ENCODE measurements at regions not wholly inside any gene's neighbourhood (a gene's known extent, or its start where the extent isn't known, plus 50 kb on each side); places are given as distances from the start of the nearest gene placed in this dataset.

- intact Hi-C loops (cut with micrococcal nuclease; ENCODE audit: unreplicated experiment) = no loop called here
- H3K27ac ChIP-seq (ENCODE audit: low read depth, low read length, poor library complexity, severe bottlenecking) = no peak overlapping the region
- no peaks in the 10 kb centered on the region for H3K36me3 ChIP-seq (ENCODE audit: insufficient read depth, low read length, poor library complexity, severe bottlenecking)
- H3K4me3 ChIP-seq (ENCODE audit: low read depth, low read length, poor library complexity, severe bottlenecking) = no peak overlapping the region
- TF ChIP-seq EZH2 (IDR thresholded peaks at IDR 0.05; ENCODE audit: borderline replicate concordance, low read depth, low read length, poor library complexity, severe bottlenecking) = no peak
- TF ChIP-seq, protein P1, sequence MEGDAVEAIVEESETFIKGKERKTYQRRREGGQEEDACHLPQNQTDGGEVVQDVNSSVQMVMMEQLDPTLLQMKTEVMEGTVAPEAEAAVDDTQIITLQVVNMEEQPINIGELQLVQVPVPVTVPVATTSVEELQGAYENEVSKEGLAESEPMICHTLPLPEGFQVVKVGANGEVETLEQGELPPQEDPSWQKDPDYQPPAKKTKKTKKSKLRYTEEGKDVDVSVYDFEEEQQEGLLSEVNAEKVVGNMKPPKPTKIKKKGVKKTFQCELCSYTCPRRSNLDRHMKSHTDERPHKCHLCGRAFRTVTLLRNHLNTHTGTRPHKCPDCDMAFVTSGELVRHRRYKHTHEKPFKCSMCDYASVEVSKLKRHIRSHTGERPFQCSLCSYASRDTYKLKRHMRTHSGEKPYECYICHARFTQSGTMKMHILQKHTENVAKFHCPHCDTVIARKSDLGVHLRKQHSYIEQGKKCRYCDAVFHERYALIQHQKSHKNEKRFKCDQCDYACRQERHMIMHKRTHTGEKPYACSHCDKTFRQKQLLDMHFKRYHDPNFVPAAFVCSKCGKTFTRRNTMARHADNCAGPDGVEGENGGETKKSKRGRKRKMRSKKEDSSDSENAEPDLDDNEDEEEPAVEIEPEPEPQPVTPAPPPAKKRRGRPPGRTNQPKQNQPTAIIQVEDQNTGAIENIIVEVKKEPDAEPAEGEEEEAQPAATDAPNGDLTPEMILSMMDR (conservative IDR thresholded peaks at IDR 0.05; ENCODE audit: low read depth, low read length) = no peak
- CTCF ChIA-PET = no interaction called here
- no peak for DNase-seq (ENCODE audit: low spot score)
- H3K9me3 ChIP-seq (ENCODE audit: low read depth, low read length, poor library complexity, severe bottlenecking) = no peaks in the 10 kb centered on the region
- H3K4me1 ChIP-seq (ENCODE audit: insufficient read depth, low read length, poor library complexity, severe bottlenecking) = no peaks in the 10 kb centered on the region
- POLR2A ChIA-PET (ENCODE audit: low non-redundant PET) = no interaction called here
- H3K27me3 ChIP-seq (replicated peaks; ENCODE audit: insufficient read depth, low read depth, low read length, poor library complexity) = no peaks in the 10 kb centered on the region
- no TSS peak for BruUV-seq (replicated peaks)
Observed at GRCh38 chr14:51563560-51563959, 88.2 kb upstream of the FRMD6 start.

DNA sequence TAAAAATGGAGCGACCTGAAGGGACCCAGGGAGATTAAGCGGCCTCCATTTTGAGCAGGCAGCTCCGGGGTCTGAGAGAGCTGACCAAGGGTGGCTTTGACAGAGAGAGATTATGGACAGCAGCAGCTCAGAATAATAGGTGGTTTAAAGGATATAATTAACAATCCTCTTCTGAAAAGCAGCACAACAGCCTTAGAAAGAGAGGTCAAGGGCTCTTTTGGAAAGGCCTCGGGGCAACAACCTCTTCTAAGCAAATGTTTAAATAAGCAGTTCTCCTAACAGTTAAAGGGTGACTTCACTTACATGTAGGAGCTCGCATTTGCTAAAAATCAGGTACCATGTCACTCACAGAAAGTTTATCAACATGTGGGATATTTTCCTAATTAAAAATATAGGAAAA, 87.2 kb upstream of the FRMD6 start:
- BruUV-seq (replicated peaks) = no TSS peak
- TF ChIP-seq EZH2 (IDR thresholded peaks at IDR 0.05; ENCODE audit: borderline replicate concordance, low read depth, low read length, poor library complexity, severe bottlenecking) = no peak
- TF ChIP-seq, protein P1 (conservative IDR thresholded peaks at IDR 0.05; ENCODE audit: low read depth, low read length) = no peak
- Histone ChIP-seq H3K27ac (ENCODE audit: low read depth, low read length, poor library complexity, severe bottlenecking) (no peak overlapping the region), H3K9me3 (ENCODE audit: low read depth, low read length, poor library complexity, severe bottlenecking) (no peaks in the 10 kb centered on the region), H3K36me3 (ENCODE audit: insufficient read depth, low read length, poor library complexity, severe bottlenecking) (no peaks in the 10 kb centered on the region), H3K27me3 (replicated peaks; ENCODE audit: insufficient read depth, low read depth, low read length, poor library complexity) (no peaks in the 10 kb centered on the region), H3K4me3 (ENCODE audit: low read depth, low read length, poor library complexity, severe bottlenecking) (no peak overlapping the region), H3K4me1 (ENCODE audit: insufficient read depth, low read length, poor library complexity, severe bottlenecking) (no peaks in the 10 kb centered on the region)
- intact Hi-C loops (cut with micrococcal nuclease; ENCODE audit: unreplicated experiment) = no loop called here
- DNase-seq (ENCODE audit: low spot score) = no peak
- CTCF ChIA-PET = no interaction called here
- POLR2A ChIA-PET (ENCODE audit: low non-redundant PET) = no interaction called here

DNA sequence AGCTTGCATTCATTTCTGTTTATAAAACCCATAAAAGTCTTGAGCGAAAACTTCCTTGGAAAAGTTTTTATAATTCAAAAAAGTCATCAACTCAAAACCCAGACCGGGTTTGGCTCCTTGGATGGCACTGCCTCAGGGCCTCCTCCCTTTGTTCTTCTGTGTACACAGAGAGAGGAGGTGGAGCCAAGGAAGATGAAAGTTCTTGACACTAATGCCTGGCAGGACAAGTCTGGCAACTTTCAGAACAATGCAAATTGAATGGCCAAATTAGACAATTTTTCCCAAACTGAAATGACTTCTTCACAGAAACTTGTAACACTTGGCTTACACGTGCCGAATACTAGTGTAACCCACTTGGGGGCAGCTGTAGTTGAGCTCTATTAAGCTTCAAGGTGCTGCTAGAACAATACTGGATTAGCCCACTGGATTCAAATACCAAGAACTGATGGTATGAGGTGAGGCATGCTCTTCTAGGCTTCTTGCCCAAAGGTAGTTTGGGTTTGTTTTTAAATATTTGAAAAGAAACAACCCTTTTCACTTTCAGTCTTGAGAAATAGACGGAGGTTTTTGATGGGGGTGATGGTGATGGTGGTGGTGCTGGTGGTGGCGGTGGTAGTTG, 86.6 kb upstream of the FRMD6 start:
- ChIA-PET CTCF (no interaction called here), POLR2A (ENCODE audit: low non-redundant PET) (no interaction called here)
- Histone ChIP-seq H3K9me3 (ENCODE audit: low read depth, low read length, poor library complexity, severe bottlenecking) (no peaks in the 10 kb centered on the region), H3K27me3 (replicated peaks; ENCODE audit: insufficient read depth, low read depth, low read length, poor library complexity) (no peaks in the 10 kb centered on the region), H3K4me3 (ENCODE audit: low read depth, low read length, poor library complexity, severe bottlenecking) (no peak overlapping the region), H3K27ac (ENCODE audit: low read depth, low read length, poor library complexity, severe bottlenecking) (no peak overlapping the region), H3K36me3 (ENCODE audit: insufficient read depth, low read length, poor library complexity, severe bottlenecking) (no peaks in the 10 kb centered on the region), H3K4me1 (ENCODE audit: insufficient read depth, low read length, poor library complexity, severe bottlenecking) (no peaks in the 10 kb centered on the region)
- intact Hi-C loops (cut with micrococcal nuclease; ENCODE audit: unreplicated experiment) = no loop called here
- no TSS peak for BruUV-seq (replicated peaks)
- no peak for DNase-seq (ENCODE audit: low spot score)
- no peak for TF ChIP-seq EZH2 (IDR thresholded peaks at IDR 0.05; ENCODE audit: borderline replicate concordance, low read depth, low read length, poor library complexity, severe bottlenecking)
- TF ChIP-seq, protein P1 (conservative IDR thresholded peaks at IDR 0.05; ENCODE audit: low read depth, low read length) = no peak

Measured in A673 (cell line).